ENCODE measurements at regions not wholly inside any gene's neighbourhood (a gene's known extent, or its start where the extent isn't known, plus 50 kb on each side); places are given as distances from the start of the nearest gene placed in this dataset.
"Not testable (repeated sequence)": the region's sequence is repeated elsewhere in the genome, so short reads cannot be mapped to it uniquely, and the experiment has no call there.

GRCh38 chr2:40579247-40579646 lies 127.4 kb upstream of the SLC8A1 start:
- no peak for DNase-seq (ENCODE audit: low spot score)

GRCh38 chr2:40584432-40584831 lies 132.5 kb upstream of the SLC8A1 start:
- DNase-seq (ENCODE audit: low spot score) = no peak

GRCh38 chr2:40591774-40592173 lies 139.9 kb upstream of the SLC8A1 start:
- no peak for DNase-seq (ENCODE audit: low spot score)

GRCh38 chr2:40592218-40592617 lies 140.3 kb upstream of the SLC8A1 start:
- no peak for DNase-seq (ENCODE audit: low spot score)

GRCh38 chr2:40606862-40607261 lies 155.0 kb upstream of the SLC8A1 start:
- DNase-seq (ENCODE audit: low spot score) = no peak

GRCh38 chr2:40611196-40611595 lies 159.3 kb upstream of the SLC8A1 start:
- no peak for DNase-seq (ENCODE audit: low spot score)

- DNase-seq (ENCODE audit: low spot score) = no peak
Measured at GRCh38 chr2:40625849-40626248, 174.0 kb upstream of the SLC8A1 start.

GRCh38 chr2:40628556-40628955 lies 176.7 kb upstream of the SLC8A1 start:
- DNase-seq (ENCODE audit: low spot score) = no peak

GRCh38 chr2:40629768-40630434 lies 178.0 kb upstream of the SLC8A1 start:
- DNase-seq (ENCODE audit: low spot score) = no peak

GRCh38 chr2:40639320-40639719 lies 187.4 kb upstream of the SLC8A1 start:
- DNase-seq (ENCODE audit: low spot score) = no peak

- DNase-seq (ENCODE audit: low spot score) = no peak
Measured at GRCh38 chr2:40642237-40642636, 190.3 kb upstream of the SLC8A1 start.

GRCh38 chr2:40642726-40643125 lies 190.8 kb upstream of the SLC8A1 start:
- no peak for DNase-seq (ENCODE audit: low spot score)

- no peak for DNase-seq (ENCODE audit: low spot score)
Measured at GRCh38 chr2:40646642-40647041, 194.8 kb upstream of the SLC8A1 start.

GRCh38 chr2:40652155-40652554 lies 200.3 kb upstream of the SLC8A1 start:
- DNase-seq (ENCODE audit: low spot score) = no peak

GRCh38 chr2:40653829-40654228 lies 201.9 kb upstream of the SLC8A1 start:
- DNase-seq (ENCODE audit: low spot score) = no peak

GRCh38 chr2:40654346-40654745 lies 202.5 kb upstream of the SLC8A1 start:
- no peak for DNase-seq (ENCODE audit: low spot score)

GRCh38 chr2:40658941-40659340 lies 207.1 kb upstream of the SLC8A1 start:
- DNase-seq (ENCODE audit: low spot score) = no peak

GRCh38 chr2:40665493-40666232 lies 213.8 kb upstream of the SLC8A1 start:
- DNase-seq (ENCODE audit: low spot score) = no peak

GRCh38 chr2:40666398-40666797 lies 214.5 kb upstream of the SLC8A1 start:
- DNase-seq (ENCODE audit: low spot score) = no peak

- DNase-seq (ENCODE audit: low spot score) = no peak
Measured at GRCh38 chr2:40668425-40668824, 216.5 kb upstream of the SLC8A1 start.

- not testable (repeated sequence) for DNase-seq (ENCODE audit: low spot score)
Measured at GRCh38 chr2:40676134-40676790, 224.4 kb upstream of the SLC8A1 start.

- no peak for DNase-seq (ENCODE audit: low spot score)
Measured at GRCh38 chr2:40680547-40680946, 228.7 kb upstream of the SLC8A1 start.

GRCh38 chr2:40690036-40690435 lies 238.1 kb upstream of the SLC8A1 start:
- no peak for DNase-seq (ENCODE audit: low spot score)

All from germinal center (tissue), 1 donor.